Endodermal cell (in vitro differentiated cells): ENCODE measurements at regions not wholly inside any gene's neighbourhood (a gene's known extent, or its start where the extent isn't known, plus 50 kb on each side); places are given as distances from the start of the nearest gene placed in this dataset.

Experiments
- DNase-seq: peaks from one replicate; pipeline ENCODE4 v3.0.0-alpha.2; 2017
- H3K27ac ChIP-seq: 2 replicates; pipeline ENCODE4 v1.5.1; 2013; ENCODE audit warnings: mild to moderate bottlenecking, low read depth, low read length, moderate library complexity
- H3K27me3 ChIP-seq: 2 replicates; pipeline ENCODE4 v1.6.1; 2013; ENCODE audit warnings: mild to moderate bottlenecking, low read length, moderate library complexity; ENCODE audit not compliant: insufficient read depth, control insufficient read depth, poor library complexity, severe bottlenecking
- H3K36me3 ChIP-seq: 2 replicates; pipeline ENCODE4 v1.7.0; 2013; ENCODE audit warnings: mild to moderate bottlenecking, low read length, moderate library complexity; ENCODE audit not compliant: control insufficient read depth, insufficient read depth
- H3K4me1 ChIP-seq: one replicate; pipeline ENCODE4 v1.7.0; 2013; ENCODE audit warnings: low read length; ENCODE audit not compliant: control insufficient read depth, insufficient read depth
- H3K4me3 ChIP-seq: 2 replicates; pipeline ENCODE4 v1.5.1; 2013; ENCODE audit warnings: mild to moderate bottlenecking, low read length, moderate library complexity
- H3K9ac ChIP-seq: 2 replicates; pipeline ENCODE4 v1.6.1; 2013; ENCODE audit warnings: mild to moderate bottlenecking, low read length, moderate library complexity; ENCODE audit not compliant: poor library complexity, severe bottlenecking; ENCODE audit errors: extremely low read depth
- H3K9me3 ChIP-seq: 2 replicates; pipeline ENCODE4 v1.6.1; 2013; ENCODE audit warnings: mild to moderate bottlenecking, low read length, moderate library complexity; ENCODE audit not compliant: control insufficient read depth
- H3K27ac Mint-ChIP-seq: 2 replicates; pipeline ENCODE4 v1.8.0; 2020; ENCODE audit warnings: mixed read lengths
- H3K27me3 Mint-ChIP-seq: 2 replicates; pipeline ENCODE4 v1.8.0; 2021; ENCODE audit warnings: mild to moderate bottlenecking, mixed read lengths; ENCODE audit not compliant: insufficient read depth
- H3K36me3 Mint-ChIP-seq: 2 replicates; pipeline ENCODE4 v1.8.0; 2020; ENCODE audit warnings: low read depth, mixed read lengths
- H3K4me1 Mint-ChIP-seq: 2 replicates; pipeline ENCODE4 v1.8.0; 2020; ENCODE audit warnings: mixed read lengths
- H3K4me3 Mint-ChIP-seq: 2 replicates; pipeline ENCODE4 v1.8.0; 2020; ENCODE audit warnings: mild to moderate bottlenecking, moderate library complexity, mixed read lengths
- H3K9me3 Mint-ChIP-seq: 2 replicates; pipeline ENCODE4 v1.8.0; 2020; ENCODE audit warnings: mild to moderate bottlenecking, mixed read lengths
- WGBS, 2 experiments: methylation state at CpG; one replicate each; pipeline versions ENCODE4 v1.1.5 to v1.1.7; 2013; ENCODE audit warnings: missing lambda C conversion rate in 2 of 2, mixed read lengths in 1 of 2; ENCODE audit not compliant: insufficient coverage in 1 of 2, insufficient read length in 1 of 2; 5-methylcytosine and 5-hydroxymethylcytosine counted together
- TF ChIP-seq, protein P1 (sequence below): fragments of 200-600 bp; sonication (generic); conservative IDR thresholded peaks from 2 replicates; pipeline ENCODE4 v1.5.0; 2021; ENCODE audit warnings: antibody characterized with exemption, mild to moderate bottlenecking

DNA sequence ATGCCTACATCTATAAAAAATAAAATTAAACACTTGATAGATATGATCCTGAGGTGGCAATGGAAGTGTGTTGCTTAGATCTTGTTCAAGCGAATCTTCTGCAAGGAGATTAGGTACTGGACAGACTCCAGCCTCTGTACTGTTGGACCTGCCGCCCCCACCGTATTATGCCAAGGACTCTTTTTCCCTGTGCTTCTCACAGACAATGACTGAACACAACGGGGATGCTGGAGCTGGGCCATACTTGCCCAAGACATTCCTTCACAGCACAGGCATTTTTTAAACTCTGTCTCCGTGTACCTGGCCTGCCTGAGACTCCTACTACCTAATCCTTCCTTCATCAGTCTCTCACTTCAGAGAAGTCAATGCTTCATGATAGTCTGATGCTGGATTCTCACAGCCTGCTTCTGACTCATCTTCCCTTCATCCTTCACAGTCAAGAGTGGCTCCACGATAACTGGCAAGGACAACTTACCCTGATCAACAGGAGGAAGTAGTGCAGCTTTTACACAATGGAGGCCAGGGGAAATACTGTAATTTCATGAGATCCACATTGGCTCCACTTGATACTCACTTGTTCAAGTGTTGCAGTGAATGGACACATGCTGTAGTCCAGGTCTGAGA is 754.6 kb upstream of the AGA start:
- no peak overlapping the region for H3K4me3 Mint-ChIP-seq
- no peaks in the 10 kb centered on the region for H3K4me1 Mint-ChIP-seq
- Histone ChIP-seq H3K9me3 (no peaks in the 10 kb centered on the region), H3K9ac (no peak overlapping the region), H3K27ac (no peak overlapping the region), H3K27me3 (no peaks in the 10 kb centered on the region), H3K4me1 (no peaks in the 10 kb centered on the region), H3K36me3 (no peaks in the 10 kb centered on the region), H3K4me3 (no peak overlapping the region)
- no peak overlapping the region for H3K27ac Mint-ChIP-seq
- H3K36me3 Mint-ChIP-seq = no peaks in the 10 kb centered on the region
- H3K27me3 Mint-ChIP-seq = no peaks in the 10 kb centered on the region
- TF ChIP-seq, protein P1, sequence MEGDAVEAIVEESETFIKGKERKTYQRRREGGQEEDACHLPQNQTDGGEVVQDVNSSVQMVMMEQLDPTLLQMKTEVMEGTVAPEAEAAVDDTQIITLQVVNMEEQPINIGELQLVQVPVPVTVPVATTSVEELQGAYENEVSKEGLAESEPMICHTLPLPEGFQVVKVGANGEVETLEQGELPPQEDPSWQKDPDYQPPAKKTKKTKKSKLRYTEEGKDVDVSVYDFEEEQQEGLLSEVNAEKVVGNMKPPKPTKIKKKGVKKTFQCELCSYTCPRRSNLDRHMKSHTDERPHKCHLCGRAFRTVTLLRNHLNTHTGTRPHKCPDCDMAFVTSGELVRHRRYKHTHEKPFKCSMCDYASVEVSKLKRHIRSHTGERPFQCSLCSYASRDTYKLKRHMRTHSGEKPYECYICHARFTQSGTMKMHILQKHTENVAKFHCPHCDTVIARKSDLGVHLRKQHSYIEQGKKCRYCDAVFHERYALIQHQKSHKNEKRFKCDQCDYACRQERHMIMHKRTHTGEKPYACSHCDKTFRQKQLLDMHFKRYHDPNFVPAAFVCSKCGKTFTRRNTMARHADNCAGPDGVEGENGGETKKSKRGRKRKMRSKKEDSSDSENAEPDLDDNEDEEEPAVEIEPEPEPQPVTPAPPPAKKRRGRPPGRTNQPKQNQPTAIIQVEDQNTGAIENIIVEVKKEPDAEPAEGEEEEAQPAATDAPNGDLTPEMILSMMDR = no peak
- WGBS, 2 experiments = 88 to 95% methylated on average over 3 to 6 of the region's 6 CpGs
- no peak for DNase-seq
- H3K9me3 Mint-ChIP-seq = no peaks in the 10 kb centered on the region

- no peaks in the 10 kb centered on the region for H3K27me3 ChIP-seq
- Mint-ChIP-seq H3K9me3 (no peaks in the 10 kb centered on the region), H3K27ac (no peak overlapping the region), H3K4me1 (no peaks in the 10 kb centered on the region), H3K36me3 (no peaks in the 10 kb centered on the region), H3K4me3 (no peak overlapping the region), H3K27me3 (no peaks in the 10 kb centered on the region)
- H3K9me3 ChIP-seq = peaks cover under 1% of the 10 kb centered on the region
- H3K4me3 ChIP-seq = no peak overlapping the region
- no peak for DNase-seq
- H3K27ac ChIP-seq = no peak overlapping the region
- TF ChIP-seq, protein P1 = no peak
- H3K36me3 ChIP-seq = no peaks in the 10 kb centered on the region
- H3K4me1 ChIP-seq = no peaks in the 10 kb centered on the region
- H3K9ac ChIP-seq = no peak overlapping the region
These were observed 756.5 kb upstream of the AGA start for GRCh38 chr4:178198691-178199090.

GRCh38 chr4:178202422-178202821 is 760.2 kb upstream of the AGA start:
- H3K27ac ChIP-seq = no peak overlapping the region
- no peak overlapping the region for H3K27ac Mint-ChIP-seq
- H3K4me1 ChIP-seq = no peaks in the 10 kb centered on the region
- H3K9me3 ChIP-seq = peaks cover 24% of the 10 kb centered on the region
- H3K36me3 Mint-ChIP-seq = peaks cover 4% of the 10 kb centered on the region
- TF ChIP-seq, protein P1 = no peak
- no peak for DNase-seq
- H3K9me3 Mint-ChIP-seq = peaks cover 16% of the 10 kb centered on the region
- H3K4me1 Mint-ChIP-seq = no peaks in the 10 kb centered on the region
- H3K36me3 ChIP-seq = no peaks in the 10 kb centered on the region
- no peak overlapping the region for H3K9ac ChIP-seq
- no peak overlapping the region for H3K4me3 ChIP-seq
- no peaks in the 10 kb centered on the region for H3K27me3 ChIP-seq
- no peaks in the 10 kb centered on the region for H3K27me3 Mint-ChIP-seq
- H3K4me3 Mint-ChIP-seq = no peak overlapping the region
- WGBS, 2 experiments = no CpG with 5 or more reads among the region's 1 CpG
